ENCODE measurements at regions not wholly inside any gene's neighbourhood (a gene's known extent, or its start where the extent isn't known, plus 50 kb on each side); places are given as distances from the start of the nearest gene placed in this dataset.

DNA sequence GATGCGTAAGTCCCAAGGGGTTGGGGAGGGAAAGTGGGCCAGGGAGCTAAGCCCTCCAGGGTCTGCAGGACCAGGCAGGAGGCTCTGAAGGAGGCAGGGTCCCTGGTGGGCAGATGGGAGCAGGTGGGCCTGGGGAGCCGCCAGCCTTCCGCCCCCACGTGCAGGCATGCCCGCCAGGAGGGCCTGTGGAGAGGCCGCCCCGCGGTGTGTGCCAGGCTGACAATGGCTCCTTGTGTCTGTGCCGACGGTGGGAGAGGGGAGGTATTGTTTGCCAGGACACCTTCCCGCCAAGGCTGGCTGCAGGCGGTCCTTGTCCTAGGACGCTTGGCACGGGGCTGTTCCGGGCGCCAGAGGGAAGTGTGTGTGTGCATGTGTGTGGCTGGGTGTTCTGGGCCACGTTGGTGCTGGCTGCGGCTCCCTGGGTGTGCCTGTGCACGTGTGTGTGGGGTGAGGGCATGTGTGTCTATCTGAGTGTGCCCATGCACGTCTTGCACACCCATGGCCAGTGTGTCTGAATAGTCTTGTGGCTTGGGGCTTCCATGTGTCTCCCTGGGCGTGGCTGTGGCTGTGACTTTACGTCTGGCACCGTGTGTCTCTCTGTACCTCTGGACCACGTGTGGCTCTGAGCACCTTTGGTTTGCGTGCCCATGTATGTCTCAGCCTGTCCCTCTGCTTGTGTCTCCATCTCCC, 153.0 kb downstream of the CEBPB start:
- Histone ChIP-seq H3K27ac (ENCODE audit: low read length) (no peak overlapping the region), H3K4me3 (ENCODE audit: low read length) (no peak overlapping the region), H3K4me1 (ENCODE audit: control insufficient read depth, insufficient read depth, low read length) (peaks cover 18% of the 10 kb centered on the region), H3K9me3 (ENCODE audit: control insufficient read depth, low read length) (no peaks in the 10 kb centered on the region), H3K27me3 (ENCODE audit: control insufficient read depth, insufficient read depth) (no peaks in the 10 kb centered on the region)
- intact Hi-C loops (cut with DNase I): no loop called here
- WGBS: 84% methylated on average over 25 of the region's 25 CpGs
- ATAC-seq (no peak), DNase-seq (peak in 1 of 3 donors; percentile 68)

DNA sequence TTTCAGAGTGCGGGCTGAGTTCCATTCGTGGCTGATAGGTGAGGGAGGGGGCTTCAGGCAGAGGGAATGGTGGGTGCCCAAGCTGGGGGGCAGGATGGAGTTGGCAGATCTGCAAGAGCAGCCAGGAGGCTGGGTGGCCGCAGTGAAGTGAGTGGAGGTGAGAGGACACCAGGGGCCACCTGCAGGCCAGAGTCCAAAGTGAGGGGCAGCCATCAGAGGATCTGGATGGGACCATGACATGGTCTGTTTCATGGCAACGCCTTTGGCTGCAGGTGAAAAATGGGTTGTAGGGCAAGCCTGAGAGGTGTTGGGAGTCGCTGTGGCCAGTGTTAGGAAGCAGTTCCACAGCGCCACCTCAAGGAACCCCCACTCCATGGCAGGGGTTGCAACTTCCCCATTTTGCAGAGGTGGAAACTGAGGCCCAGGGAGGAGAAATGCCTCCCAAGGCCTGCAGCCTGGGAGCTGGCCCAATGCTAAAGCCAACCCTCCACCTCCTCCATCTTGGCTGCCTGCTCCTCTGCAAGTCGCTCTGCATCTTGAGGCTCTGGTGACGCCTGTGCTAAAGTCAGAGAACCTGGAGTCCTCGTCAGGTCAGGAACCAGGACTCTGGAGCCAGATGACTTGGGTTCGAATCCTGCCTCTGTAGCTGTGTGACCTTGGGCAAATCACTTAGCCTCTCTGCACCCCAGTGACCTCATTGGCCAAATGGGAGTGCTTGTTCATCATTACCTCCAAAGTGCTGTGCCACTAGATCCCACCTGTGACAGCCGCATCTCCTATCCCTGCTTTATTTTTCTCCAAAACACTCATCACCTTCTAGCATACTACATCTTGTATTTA, 153.8 kb downstream of the CEBPB start:
- WGBS: 96% methylated on average over 11 of the region's 11 CpGs

DNA sequence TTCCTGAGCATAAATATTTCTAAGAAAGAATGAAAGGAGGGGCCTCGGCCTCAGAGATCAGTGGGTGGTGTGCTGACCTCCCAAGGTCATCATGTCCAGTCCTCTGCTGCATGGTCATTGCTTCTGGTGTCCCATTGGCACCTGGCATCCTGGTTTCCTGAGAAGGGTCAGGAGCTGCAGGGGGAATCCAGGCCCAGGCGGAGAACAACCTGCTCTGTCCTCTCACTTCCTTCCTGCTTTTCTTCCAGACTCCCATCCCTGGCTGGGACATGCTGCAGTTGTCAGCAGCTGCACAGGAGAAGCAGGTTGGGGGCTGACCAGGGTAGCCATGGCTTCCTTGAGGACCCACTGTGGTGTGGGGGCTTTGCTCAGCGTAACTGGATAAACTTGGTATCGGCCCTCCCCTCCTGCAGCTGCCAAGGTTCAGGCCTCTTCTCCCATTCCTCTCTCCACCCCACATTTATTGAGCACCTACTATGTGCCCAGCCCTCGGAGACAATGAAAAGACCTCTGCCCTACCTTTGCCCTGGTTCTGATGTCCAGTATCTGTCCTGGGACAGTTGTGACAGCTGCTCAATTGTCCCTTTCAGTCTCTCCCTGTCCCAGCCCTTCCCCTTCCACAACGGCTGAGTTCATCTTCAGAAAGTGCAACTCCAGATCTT, 155.2 kb downstream of the CEBPB start:
- no peak overlapping the region for H3K4me3 ChIP-seq (ENCODE audit: low read length)
- intact Hi-C loops (cut with DNase I): no loop called here
- ATAC-seq (no peak), DNase-seq (no peak)
- peaks cover 18% of the 10 kb centered on the region for H3K4me1 ChIP-seq (ENCODE audit: control insufficient read depth, insufficient read depth, low read length)
- H3K9me3 ChIP-seq (ENCODE audit: control insufficient read depth, low read length): no peaks in the 10 kb centered on the region
- WGBS: 59% methylated on average over 6 of the region's 6 CpGs
- H3K27ac ChIP-seq (ENCODE audit: low read length): peak overlapping the region; percentile 83
- no peaks in the 10 kb centered on the region for H3K27me3 ChIP-seq (ENCODE audit: control insufficient read depth, insufficient read depth)

More for the DNA sequence above, 153.8 kb downstream of the CEBPB start:
- peaks cover 18% of the 10 kb centered on the region for H3K4me1 ChIP-seq (ENCODE audit: control insufficient read depth, insufficient read depth, low read length)
- ATAC-seq (no peak), DNase-seq (no peak)
- intact Hi-C loops (cut with DNase I): no loop called here
- no peak overlapping the region for H3K27ac ChIP-seq (ENCODE audit: low read length)
- no peaks in the 10 kb centered on the region for H3K27me3 ChIP-seq (ENCODE audit: control insufficient read depth, insufficient read depth)
- no peaks in the 10 kb centered on the region for H3K9me3 ChIP-seq (ENCODE audit: control insufficient read depth, low read length)
- no peak overlapping the region for H3K4me3 ChIP-seq (ENCODE audit: low read length)

DNA sequence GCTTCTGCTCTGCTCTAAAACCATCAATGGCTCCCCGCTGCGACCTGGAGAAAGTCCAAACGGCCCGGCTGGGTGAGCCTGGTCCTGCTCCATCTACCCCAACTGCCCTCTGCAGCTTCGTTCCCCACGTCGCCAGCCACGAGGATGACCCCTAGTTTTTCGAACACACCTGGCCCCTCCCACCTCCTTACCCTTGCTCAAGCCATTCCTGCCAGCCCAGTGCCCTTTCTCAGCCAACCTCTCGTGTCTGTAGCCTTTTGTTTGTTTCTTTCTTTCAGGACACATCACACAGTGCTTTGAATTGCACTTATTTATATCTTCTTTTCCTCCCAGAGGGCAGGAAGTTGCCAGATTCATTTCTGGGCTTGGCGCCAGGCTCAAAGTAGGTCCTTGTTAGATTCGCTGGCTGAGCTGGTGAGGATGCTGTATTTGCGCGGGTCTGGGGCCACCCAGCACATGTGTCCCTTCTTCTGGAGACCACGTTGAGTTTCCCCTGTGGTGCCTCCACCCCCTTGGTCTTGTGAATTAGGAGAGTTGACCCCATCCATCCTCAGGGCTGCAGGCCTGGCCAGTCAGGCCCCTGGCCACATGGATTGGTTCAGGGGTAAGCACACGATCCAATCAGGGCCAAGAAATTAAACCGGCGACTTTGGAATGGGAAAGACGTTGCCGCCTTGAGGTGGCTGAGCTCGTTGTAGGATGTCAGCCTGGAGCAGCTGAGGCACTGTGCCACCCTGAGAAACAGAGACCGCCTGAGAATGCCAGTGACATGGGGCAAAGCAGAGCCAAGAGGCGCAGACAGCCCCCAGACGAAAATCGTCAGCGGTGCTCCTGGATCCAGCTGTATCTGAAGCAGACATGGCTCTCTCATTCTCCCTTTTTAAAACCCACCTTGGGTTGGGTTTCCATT, 156.0 kb downstream of the CEBPB start:
- intact Hi-C loops (cut with DNase I): no loop called here
- H3K27ac ChIP-seq (ENCODE audit: low read length): peak overlapping the region; percentile 83
- H3K27me3 ChIP-seq (ENCODE audit: control insufficient read depth, insufficient read depth): no peaks in the 10 kb centered on the region
- H3K9me3 ChIP-seq (ENCODE audit: control insufficient read depth, low read length): no peaks in the 10 kb centered on the region
- WGBS: 29% methylated on average over 26 of the region's 26 CpGs
- H3K4me1 ChIP-seq (ENCODE audit: control insufficient read depth, insufficient read depth, low read length): peaks cover 18% of the 10 kb centered on the region
- DNase-seq (peak; percentile 92 to 95 (median 94)), ATAC-seq (peak; percentile 73 to 76)
- H3K4me3 ChIP-seq (ENCODE audit: low read length): no peak overlapping the region

DNA sequence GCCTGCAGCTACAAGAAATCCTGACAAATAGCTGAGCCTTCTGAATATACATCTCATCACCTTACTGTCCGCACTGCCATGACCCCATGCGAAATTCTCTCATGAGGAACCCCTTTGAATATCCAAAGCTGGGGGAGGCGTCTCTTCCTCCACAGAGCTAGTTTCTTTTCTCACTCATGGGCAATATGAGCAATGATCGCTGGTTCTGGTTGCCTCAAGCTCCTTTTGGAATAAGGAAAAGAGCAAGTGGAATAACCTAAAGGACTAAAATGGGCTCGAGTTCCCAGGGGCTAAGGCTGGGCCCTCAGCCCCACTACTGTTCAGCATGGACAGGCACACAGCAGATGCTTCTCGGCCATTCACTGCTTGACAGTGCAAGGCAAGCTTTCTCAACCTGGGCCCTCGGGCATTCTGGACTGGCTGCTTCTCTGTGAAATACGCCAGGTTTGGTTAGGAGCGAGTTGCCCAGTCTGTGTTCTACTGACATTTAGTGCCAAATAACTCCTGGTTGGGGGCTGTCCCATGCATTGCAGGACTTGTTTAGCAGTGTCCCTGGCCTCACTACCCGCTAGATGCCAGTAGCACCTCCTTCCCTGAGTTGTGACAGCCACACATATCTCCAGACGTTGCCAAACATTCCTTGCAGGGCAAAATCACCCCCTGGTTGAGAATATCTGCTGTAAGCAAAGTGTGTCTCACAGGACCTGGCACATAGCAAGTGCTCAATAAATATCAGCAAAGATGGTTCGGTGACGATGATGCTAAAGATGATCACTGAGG, 156.8 kb downstream of the CEBPB start:
- DNase-seq (no peak), ATAC-seq (peak; percentile 27 to 44)
- WGBS: 70% methylated on average over 13 of the region's 13 CpGs
- Histone ChIP-seq H3K27me3 (ENCODE audit: control insufficient read depth, insufficient read depth) (no peaks in the 10 kb centered on the region), H3K4me3 (ENCODE audit: low read length) (no peak overlapping the region), H3K9me3 (ENCODE audit: control insufficient read depth, low read length) (no peaks in the 10 kb centered on the region), H3K4me1 (ENCODE audit: control insufficient read depth, insufficient read depth, low read length) (peaks cover 18% of the 10 kb centered on the region), H3K27ac (ENCODE audit: low read length) (peak overlapping the region; percentile 77)
- intact Hi-C loops (cut with DNase I): no loop called here

DNA sequence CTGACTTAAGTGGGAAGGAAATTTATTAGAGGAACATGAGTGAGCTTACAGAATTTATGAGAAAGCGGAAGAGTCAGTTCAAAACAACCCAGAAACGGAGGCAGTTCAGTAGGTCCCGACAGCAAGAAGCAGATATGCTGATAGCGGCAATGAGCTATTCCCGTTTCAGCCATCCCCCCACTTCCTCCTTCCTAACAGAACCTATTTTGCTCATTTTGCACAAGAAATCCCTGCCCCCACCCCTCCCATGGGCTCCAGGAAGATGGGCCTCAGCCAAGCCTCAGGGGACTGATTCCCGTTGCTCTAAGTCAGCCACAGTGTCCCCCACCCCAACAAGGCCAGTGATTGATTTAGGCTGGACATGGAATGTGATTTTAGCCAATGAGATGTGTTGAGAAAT, 157.5 kb downstream of the CEBPB start:
- no peaks in the 10 kb centered on the region for H3K9me3 ChIP-seq (ENCODE audit: control insufficient read depth, low read length)
- intact Hi-C loops (cut with DNase I): no loop called here
- no peak overlapping the region for H3K4me3 ChIP-seq (ENCODE audit: low read length)
- peak in 2 of 3 donors; percentile 56 to 78 for DNase-seq
- peaks cover 18% of the 10 kb centered on the region for H3K4me1 ChIP-seq (ENCODE audit: control insufficient read depth, insufficient read depth, low read length)
- 57% methylated on average over 6 of the region's 6 CpGs for WGBS
- H3K27ac ChIP-seq (ENCODE audit: low read length): peak overlapping the region; percentile 30
- ATAC-seq: peak; percentile 14 to 41
- no peaks in the 10 kb centered on the region for H3K27me3 ChIP-seq (ENCODE audit: control insufficient read depth, insufficient read depth)

DNA sequence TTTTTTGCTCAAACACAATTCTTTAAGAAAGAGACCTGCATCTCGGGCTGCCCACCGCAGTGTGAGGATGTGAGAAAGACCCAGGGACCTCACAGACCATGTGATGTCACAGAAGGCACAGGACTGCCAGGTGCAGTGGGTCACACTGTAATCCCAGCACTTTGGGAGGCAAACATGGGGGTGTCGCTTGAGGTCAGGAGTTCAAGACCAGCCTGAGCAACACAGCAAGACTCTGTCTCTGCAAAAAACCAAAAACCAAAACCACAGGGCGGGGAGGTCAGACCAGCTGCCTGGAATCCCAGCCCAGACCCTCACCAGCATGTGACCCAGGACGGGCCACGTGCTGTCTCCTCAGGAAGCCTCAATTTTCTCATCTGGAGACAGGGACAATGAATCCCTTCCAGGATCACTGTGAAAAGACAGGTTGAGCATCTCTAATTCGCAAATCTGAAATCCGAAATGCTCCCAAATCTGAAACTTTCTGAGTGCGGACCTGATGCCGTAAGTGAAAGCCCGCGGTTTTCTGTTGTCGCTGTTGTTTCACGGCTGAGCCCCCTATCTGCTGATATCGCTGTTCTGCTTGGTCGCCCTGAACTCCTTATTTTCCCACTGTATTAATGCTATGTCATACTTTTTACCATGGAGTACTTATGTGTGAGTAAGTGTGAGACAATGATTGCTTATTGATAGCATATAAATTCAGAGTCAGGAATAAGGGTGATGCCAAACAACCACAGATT, 159.5 kb upstream of the PTPN1 start:
- Histone ChIP-seq H3K4me1 (ENCODE audit: control insufficient read depth, insufficient read depth, low read length) (peaks cover 15% of the 10 kb centered on the region), H3K9me3 (ENCODE audit: control insufficient read depth, low read length) (no peaks in the 10 kb centered on the region), H3K4me3 (ENCODE audit: low read length) (no peak overlapping the region), H3K27ac (ENCODE audit: low read length) (no peak overlapping the region), H3K27me3 (ENCODE audit: control insufficient read depth, insufficient read depth) (no peaks in the 10 kb centered on the region)
- 94% methylated on average over 16 of the region's 16 CpGs for WGBS
- intact Hi-C loops (cut with DNase I): no loop called here
- DNase-seq: no peak
- no peak for ATAC-seq

DNA sequence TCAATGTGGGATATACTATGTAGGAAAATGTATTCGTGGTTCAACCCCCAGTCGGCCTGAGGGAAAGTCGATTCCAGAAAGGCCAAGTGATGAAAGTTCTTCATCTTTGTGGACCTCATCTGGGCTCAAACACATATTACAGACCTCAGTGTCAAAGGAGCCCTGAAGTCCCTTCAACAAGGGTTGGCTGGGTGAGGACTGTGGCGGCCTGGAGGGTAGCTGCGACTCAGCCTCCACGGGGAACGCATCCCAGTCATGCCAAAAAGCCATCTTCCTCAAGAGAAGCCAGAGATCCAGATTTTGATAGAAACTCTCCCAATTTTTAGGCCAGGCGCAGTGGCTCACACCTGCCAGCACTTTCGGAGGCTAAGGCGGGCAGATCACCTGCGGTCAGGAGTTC, 158.6 kb upstream of the PTPN1 start:
- no peak for DNase-seq
- Histone ChIP-seq H3K9me3 (ENCODE audit: control insufficient read depth, low read length) (no peaks in the 10 kb centered on the region), H3K27me3 (ENCODE audit: control insufficient read depth, insufficient read depth) (no peaks in the 10 kb centered on the region), H3K4me1 (ENCODE audit: control insufficient read depth, insufficient read depth, low read length) (peaks cover 7% of the 10 kb centered on the region), H3K27ac (ENCODE audit: low read length) (no peak overlapping the region), H3K4me3 (ENCODE audit: low read length) (no peak overlapping the region)
- 95% methylated on average over 11 of the region's 11 CpGs for WGBS
- no peak for ATAC-seq
- intact Hi-C loops (cut with DNase I): no loop called here

DNA sequence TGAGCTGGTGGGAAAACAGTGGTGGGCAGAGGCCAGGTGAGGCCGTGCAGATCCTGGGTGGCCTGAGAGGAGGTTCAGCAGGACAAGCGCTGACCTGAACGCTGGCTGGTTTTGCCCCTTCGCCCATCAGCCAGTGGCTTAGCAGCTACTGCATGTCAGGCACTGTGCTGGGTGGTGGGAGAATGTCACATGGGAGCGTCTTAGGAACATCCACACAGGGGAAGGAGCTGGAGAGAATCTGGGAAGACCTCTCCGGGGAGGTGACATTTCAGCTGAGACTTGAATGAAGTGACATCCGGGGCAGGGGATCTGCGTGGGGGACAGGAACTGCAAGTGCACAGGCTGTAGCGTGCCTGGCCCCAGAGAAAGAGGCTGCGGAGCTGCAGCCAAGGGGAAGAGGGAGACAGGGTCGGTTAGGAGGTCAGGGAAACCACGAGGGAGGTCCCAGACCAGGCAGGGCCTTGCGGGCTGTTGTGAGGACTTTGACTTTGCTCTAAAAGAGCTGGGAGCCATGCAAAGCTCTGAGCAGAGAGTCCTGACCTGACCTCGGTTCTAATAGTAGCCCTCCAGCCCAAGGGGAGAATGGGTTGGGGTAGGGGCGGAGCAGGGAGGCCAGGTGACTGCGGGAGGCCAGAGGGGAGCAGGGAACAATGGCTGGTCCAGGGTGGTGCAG, 156.8 kb upstream of the PTPN1 start:
- DNase-seq (no peak), ATAC-seq (peak in 1 of 2 donors; percentile 24)
- no peak overlapping the region for H3K27ac ChIP-seq (ENCODE audit: low read length)
- no peaks in the 10 kb centered on the region for H3K4me1 ChIP-seq (ENCODE audit: control insufficient read depth, insufficient read depth, low read length)
- intact Hi-C loops (cut with DNase I): no loop called here
- WGBS: 57% methylated on average over 16 of the region's 16 CpGs
- H3K27me3 ChIP-seq (ENCODE audit: control insufficient read depth, insufficient read depth): no peaks in the 10 kb centered on the region
- H3K9me3 ChIP-seq (ENCODE audit: control insufficient read depth, low read length): no peaks in the 10 kb centered on the region
- H3K4me3 ChIP-seq (ENCODE audit: low read length): no peak overlapping the region
